HepG2 (cell line): ENCODE measurements at regions not wholly inside any gene's neighbourhood (a gene's known extent, or its start where the extent isn't known, plus 50 kb on each side); places are given as distances from the start of the nearest gene placed in this dataset.

ENCODE experiments used
- ASH2L ChIP-seq: fragments of 300-600, 200-600 bp; sonication (generic); IDR thresholded peaks from 2 replicates; pipeline ENCODE4 v1.7.0; 2017; ENCODE audit warnings: low read depth, mild to moderate bottlenecking, moderate library complexity, mixed read lengths, low read length; ENCODE audit not compliant: insufficient read length
- JUND ChIP-seq: sonication (generic); formaldehyde crosslinking; IDR thresholded peaks from 2 replicates; pipeline ENCODE4 v1.8.0; 2022; ENCODE audit warnings: mild to moderate bottlenecking, missing genetic modification reagents
- KLF16 ChIP-seq, 2 experiments: sonication (generic) in 1 of 2; formaldehyde crosslinking in 1 of 2; IDR thresholded peaks; 2 replicates each; pipeline versions ENCODE4 v1.6.1 to v1.8.0; 2016 to 2023; ENCODE audit warnings: missing genetic modification reagents in 2 of 2, missing compliant biosample characterization in 1 of 2
- MXI1 ChIP-seq: IDR thresholded peaks from 3 replicates; pipeline ENCODE4 v1.6.1; 2012; ENCODE audit warnings: low read depth, low read length, inconsistent platforms, borderline replicate concordance
- TAF15 ChIP-seq: fragments of 200-400 bp; formaldehyde crosslinking; IDR thresholded peaks from one replicate; pipeline ENCODE4 v1.6.1; 2018; ENCODE audit warnings: mild to moderate bottlenecking, low read depth, low read length; ENCODE audit not compliant: poor library complexity, severe bottlenecking
- ZNF263 ChIP-seq: sonication (generic); formaldehyde crosslinking; IDR thresholded peaks from 2 replicates; pipeline ENCODE4 v1.4.0; 2020; ENCODE audit warnings: missing genetic modification reagents
- TF ChIP-seq, protein P1 (sequence below): sonication (generic); formaldehyde crosslinking; IDR thresholded peaks from 2 replicates; pipeline ENCODE4 v1.4.0; 2020; ENCODE audit warnings: missing genetic modification reagents, mild to moderate bottlenecking, borderline replicate concordance

DNA sequence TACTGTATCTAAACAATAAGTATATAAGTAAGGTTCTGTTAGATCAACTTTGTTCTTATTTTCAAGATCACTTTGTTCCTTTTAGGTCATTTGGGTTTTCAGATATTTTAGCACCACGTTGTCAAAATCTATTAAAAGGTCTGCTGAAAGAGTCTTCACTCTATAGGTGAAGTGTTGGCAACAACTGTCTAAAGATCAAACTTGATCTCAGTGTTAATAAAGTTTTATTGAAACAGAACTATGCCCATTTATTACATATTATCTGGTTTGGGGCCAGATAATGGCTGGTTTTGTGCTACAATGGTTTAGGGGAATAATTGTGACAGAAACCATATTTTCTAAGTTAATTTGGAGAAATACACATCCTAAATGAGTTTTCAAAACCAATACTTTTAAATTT, 478.9 kb upstream of the GRM3 start:
- no peak for TF ChIP-seq ASH2L
- no peak for TF ChIP-seq JUND (CRISPR knock-in tag)
- no peak for TF ChIP-seq MXI1
- no peak for TF ChIP-seq KLF16 (CRISPR knock-in tag; IDR thresholded peaks at IDR 0.05)
- TF ChIP-seq, protein P1, sequence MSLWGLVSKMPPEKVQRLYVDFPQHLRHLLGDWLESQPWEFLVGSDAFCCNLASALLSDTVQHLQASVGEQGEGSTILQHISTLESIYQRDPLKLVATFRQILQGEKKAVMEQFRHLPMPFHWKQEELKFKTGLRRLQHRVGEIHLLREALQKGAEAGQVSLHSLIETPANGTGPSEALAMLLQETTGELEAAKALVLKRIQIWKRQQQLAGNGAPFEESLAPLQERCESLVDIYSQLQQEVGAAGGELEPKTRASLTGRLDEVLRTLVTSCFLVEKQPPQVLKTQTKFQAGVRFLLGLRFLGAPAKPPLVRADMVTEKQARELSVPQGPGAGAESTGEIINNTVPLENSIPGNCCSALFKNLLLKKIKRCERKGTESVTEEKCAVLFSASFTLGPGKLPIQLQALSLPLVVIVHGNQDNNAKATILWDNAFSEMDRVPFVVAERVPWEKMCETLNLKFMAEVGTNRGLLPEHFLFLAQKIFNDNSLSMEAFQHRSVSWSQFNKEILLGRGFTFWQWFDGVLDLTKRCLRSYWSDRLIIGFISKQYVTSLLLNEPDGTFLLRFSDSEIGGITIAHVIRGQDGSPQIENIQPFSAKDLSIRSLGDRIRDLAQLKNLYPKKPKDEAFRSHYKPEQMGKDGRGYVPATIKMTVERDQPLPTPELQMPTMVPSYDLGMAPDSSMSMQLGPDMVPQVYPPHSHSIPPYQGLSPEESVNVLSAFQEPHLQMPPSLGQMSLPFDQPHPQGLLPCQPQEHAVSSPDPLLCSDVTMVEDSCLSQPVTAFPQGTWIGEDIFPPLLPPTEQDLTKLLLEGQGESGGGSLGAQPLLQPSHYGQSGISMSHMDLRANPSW (CRISPR knock-in tag) = no peak
- no peak for TF ChIP-seq TAF15
- no peak for TF ChIP-seq ZNF263 (CRISPR knock-in tag)
